H9 (cell line): ENCODE measurements at regions not wholly inside any gene's neighbourhood (a gene's known extent, or its start where the extent isn't known, plus 50 kb on each side); places are given as distances from the start of the nearest gene placed in this dataset.

Experiments used
- DNase-seq: peaks from one replicate; pipeline ENCODE4 v3.0.0-alpha.2; 2017
- H2AFZ ChIP-seq: one replicate; pipeline ENCODE4 v1.6.1; 2013; ENCODE audit warnings: mild to moderate bottlenecking, low read length, control low read depth, moderate library complexity
- H2AK5ac ChIP-seq: 2 replicates; pipeline ENCODE4 v1.6.1; 2013; ENCODE audit warnings: low read length, control low read depth, mixed read lengths; ENCODE audit not compliant: insufficient read length
- H2BK120ac ChIP-seq: one replicate; pipeline ENCODE4 v1.6.1; 2013; ENCODE audit warnings: low read depth, mild to moderate bottlenecking, low read length, control low read depth, inconsistent platforms; ENCODE audit not compliant: poor library complexity, severe bottlenecking
- H2BK12ac ChIP-seq: 2 replicates; pipeline ENCODE4 v1.6.1; 2013; ENCODE audit warnings: low read length, control low read depth, mixed read lengths, low read depth; ENCODE audit not compliant: insufficient read length
- H2BK15ac ChIP-seq: 2 replicates; pipeline ENCODE4 v1.6.1; 2013; ENCODE audit warnings: low read depth, low read length, control low read depth
- H2BK20ac ChIP-seq: one replicate; pipeline ENCODE4 v1.6.1; 2013; ENCODE audit warnings: low read depth, mild to moderate bottlenecking, low read length, control low read depth, inconsistent platforms; ENCODE audit not compliant: poor library complexity, severe bottlenecking
- H2BK5ac ChIP-seq: 2 replicates; pipeline ENCODE4 v1.6.1; 2013; ENCODE audit warnings: low read length, control low read depth, mixed read lengths; ENCODE audit not compliant: insufficient read length
- H3K14ac ChIP-seq: 2 replicates; pipeline ENCODE4 v1.6.1; 2013; ENCODE audit warnings: low read length, control low read depth; ENCODE audit not compliant: insufficient read depth
- H3K18ac ChIP-seq: 2 replicates; pipeline ENCODE4 v1.6.1; 2013; ENCODE audit warnings: low read depth, mild to moderate bottlenecking, mixed read lengths, low read length, control low read depth; ENCODE audit not compliant: insufficient read length
- H3K23ac ChIP-seq: 2 replicates; pipeline ENCODE4 v1.6.1; 2013; ENCODE audit warnings: low read length, control low read depth, mixed read lengths, low read depth; ENCODE audit not compliant: insufficient read length
- H3K23me2 ChIP-seq: 2 replicates; pipeline ENCODE4 v1.6.1; 2013; ENCODE audit warnings: low read depth, mild to moderate bottlenecking, mixed read lengths, low read length, control low read depth; ENCODE audit not compliant: insufficient read length, poor library complexity, severe bottlenecking
- H3K27ac ChIP-seq: 2 replicates; pipeline ENCODE4 v1.5.1; 2013; ENCODE audit warnings: low read length, control low read depth, mixed read lengths, low read depth; ENCODE audit not compliant: insufficient read length
- H3K27me3 ChIP-seq: 2 replicates; pipeline ENCODE4 v1.6.1; 2013; ENCODE audit warnings: low read length, control low read depth, inconsistent platforms; ENCODE audit not compliant: insufficient read depth
- H3K4ac ChIP-seq: 2 replicates; pipeline ENCODE4 v1.6.1; 2013; ENCODE audit warnings: low read depth, mild to moderate bottlenecking, control low read depth, inconsistent platforms, low read length, moderate library complexity
- H3K4me1 ChIP-seq: 2 replicates; pipeline ENCODE4 v1.6.1; 2013; ENCODE audit warnings: low read length, control low read depth, inconsistent platforms; ENCODE audit not compliant: insufficient read depth
- H3K4me2 ChIP-seq: 2 replicates; pipeline ENCODE4 v1.6.1; 2013; ENCODE audit warnings: low read length, control low read depth, mixed read lengths; ENCODE audit not compliant: insufficient read length, insufficient read depth
- H3K56ac ChIP-seq: 2 replicates; pipeline ENCODE4 v1.6.1; 2013; ENCODE audit warnings: low read depth, mild to moderate bottlenecking, mixed read lengths, low read length, control low read depth; ENCODE audit not compliant: insufficient read length
- H3K79me1 ChIP-seq: 2 replicates; pipeline ENCODE4 v1.6.1; 2013; ENCODE audit warnings: low read depth, mild to moderate bottlenecking, moderate library complexity, low read length, control low read depth, inconsistent platforms; ENCODE audit not compliant: insufficient read depth, poor library complexity, severe bottlenecking
- H3K79me2 ChIP-seq: 2 replicates; pipeline ENCODE4 v1.6.1; 2013; ENCODE audit warnings: low read length, control low read depth, inconsistent platforms; ENCODE audit not compliant: insufficient read depth
- H3K9ac ChIP-seq: 2 replicates; pipeline ENCODE4 v1.6.1; 2013; ENCODE audit warnings: low read length, control low read depth, mixed read lengths; ENCODE audit not compliant: insufficient read length; ENCODE audit errors: extremely low read depth
- H3K9me3 ChIP-seq: one replicate; pipeline ENCODE4 v1.6.1; 2013; ENCODE audit warnings: low read depth, low read length, inconsistent platforms; ENCODE audit not compliant: control insufficient read depth
- H3T11ph ChIP-seq: one replicate; pipeline ENCODE4 v1.6.1; 2013; ENCODE audit warnings: mild to moderate bottlenecking, low read length, control low read depth, inconsistent platforms
- H4K20me1 ChIP-seq: one replicate; pipeline ENCODE4 v1.6.1; 2013; ENCODE audit not compliant: control insufficient read depth, insufficient read length, insufficient read depth
- H4K5ac ChIP-seq: 2 replicates; pipeline ENCODE4 v1.6.1; 2013; ENCODE audit warnings: low read depth, mild to moderate bottlenecking, mixed read lengths, low read length, control low read depth; ENCODE audit not compliant: insufficient read length
- H4K8ac ChIP-seq: replicated peaks from 2 replicates; pipeline ENCODE4 v1.6.1; 2013; ENCODE audit warnings: low read length, control low read depth, mixed read lengths, low read depth; ENCODE audit not compliant: insufficient read length
- H4K91ac ChIP-seq: 2 replicates; pipeline ENCODE4 v1.6.1; 2013; ENCODE audit warnings: low read depth, mild to moderate bottlenecking, moderate library complexity, mixed read lengths, low read length, control low read depth; ENCODE audit not compliant: insufficient read length
- H3K27ac Mint-ChIP-seq, 3 experiments: 2 replicates in 2 of 3; 3 replicates in 1 of 3; pipeline ENCODE4 v1.8.0; 2020 to 2021; ENCODE audit warnings: mixed read lengths in 3 of 3, mild to moderate bottlenecking in 1 of 3, moderate library complexity in 1 of 3
- H3K27me3 Mint-ChIP-seq: 2 replicates; pipeline ENCODE4 v1.8.0; 2021; ENCODE audit warnings: low read depth, mild to moderate bottlenecking, moderate library complexity, mixed read lengths
- H3K36me3 Mint-ChIP-seq, 3 experiments: 2 replicates in 2 of 3; 3 replicates in 1 of 3; pipeline ENCODE4 v1.8.0; 2020 to 2021; ENCODE audit warnings: low read depth in 3 of 3, mixed read lengths in 3 of 3; ENCODE audit not compliant: insufficient read depth in 1 of 3
- H3K4me1 Mint-ChIP-seq, 2 experiments: 2 replicates each; pipeline ENCODE4 v1.8.0; 2020; ENCODE audit warnings: mixed read lengths in 2 of 2
- H3K4me3 Mint-ChIP-seq, 2 experiments: 2 replicates in 1 of 2; 3 replicates in 1 of 2; pipeline ENCODE4 v1.8.0; 2020 to 2021; ENCODE audit warnings: mild to moderate bottlenecking in 2 of 2, mixed read lengths in 2 of 2, moderate library complexity in 1 of 2
- H3K9me3 Mint-ChIP-seq, 2 experiments: 2 replicates in 1 of 2; 3 replicates in 1 of 2; pipeline ENCODE4 v1.8.0; 2020; ENCODE audit warnings: mild to moderate bottlenecking in 2 of 2, mixed read lengths in 2 of 2, moderate library complexity in 1 of 2
- CTCF ChIP-seq: fragments of 200-600 bp; sonication (generic); conservative IDR thresholded peaks from 3 replicates; pipeline ENCODE4 v1.8.0; 2021; ENCODE audit warnings: antibody characterized with exemption, mild to moderate bottlenecking

- no peak overlapping the region for H2BK20ac ChIP-seq
- DNase-seq = no peak
- no peaks in the 10 kb centered on the region for H3K4me1 ChIP-seq
- no peak overlapping the region for H3K27ac Mint-ChIP-seq
- no peak overlapping the region for H2BK12ac ChIP-seq
- no peaks in the 10 kb centered on the region for H3K23me2 ChIP-seq
- H4K5ac ChIP-seq = no peak overlapping the region
- no peak overlapping the region for H3K27ac ChIP-seq
- H3K27me3 ChIP-seq = no peaks in the 10 kb centered on the region
- H4K91ac ChIP-seq = no peak overlapping the region
- no peak overlapping the region for H3K56ac ChIP-seq
- no peak overlapping the region for H2AK5ac ChIP-seq
- no peak overlapping the region for H3K4me3 Mint-ChIP-seq
- no peak overlapping the region for H3K18ac ChIP-seq
- no peak overlapping the region for H2BK120ac ChIP-seq
- no peak overlapping the region for H2BK5ac ChIP-seq
- peaks cover 5 to 12% (median 7%) of the 10 kb centered on the region in 3 experiments; a peak in 5 of 7 replicates for H3K36me3 Mint-ChIP-seq
- peaks cover 12 to 18% of the 10 kb centered on the region in 2 experiments for H3K9me3 Mint-ChIP-seq
- no peaks in the 10 kb centered on the region for H3K79me1 ChIP-seq
- no peaks in the 10 kb centered on the region; the same call in 1 of the 2 replicates for H3K27me3 Mint-ChIP-seq
- no peak overlapping the region for H3K4ac ChIP-seq
- H3K79me2 ChIP-seq = no peaks in the 10 kb centered on the region
- H3K23ac ChIP-seq = no peak overlapping the region
- no peaks in the 10 kb centered on the region for H4K20me1 ChIP-seq
- TF ChIP-seq CTCF = no peak
- no peak overlapping the region for H2BK15ac ChIP-seq
- no peak overlapping the region for H3K9ac ChIP-seq
- H3K4me2 ChIP-seq = no peak overlapping the region
- no peak overlapping the region for H2AFZ ChIP-seq
- H3K9me3 ChIP-seq = no peaks in the 10 kb centered on the region
- no peak overlapping the region for H3K14ac ChIP-seq
- H3K4me1 Mint-ChIP-seq = peaks cover 8 to 15% of the 10 kb centered on the region in 2 experiments; a peak in 3 of 4 replicates
- no peak overlapping the region for H4K8ac ChIP-seq
- H3T11ph ChIP-seq = no peak overlapping the region
Measured at GRCh38 chr2:215851696-215852095, 161.7 kb downstream of the MREG start.
